ENCODE measurements at regions not wholly inside any gene's neighbourhood (a gene's known extent, or its start where the extent isn't known, plus 50 kb on each side); places are given as distances from the start of the nearest gene placed in this dataset.

GRCh38 chr14:53778263-53778662 lies 178.4 kb downstream of the BMP4 start:
- H3K36me3 ChIP-seq = no peaks in the 10 kb centered on the region
- no peaks in the 10 kb centered on the region for H3K9me3 ChIP-seq
- intact Hi-C loops (cut with DNase I) = no loop called here
- TF ChIP-seq, protein P1, sequence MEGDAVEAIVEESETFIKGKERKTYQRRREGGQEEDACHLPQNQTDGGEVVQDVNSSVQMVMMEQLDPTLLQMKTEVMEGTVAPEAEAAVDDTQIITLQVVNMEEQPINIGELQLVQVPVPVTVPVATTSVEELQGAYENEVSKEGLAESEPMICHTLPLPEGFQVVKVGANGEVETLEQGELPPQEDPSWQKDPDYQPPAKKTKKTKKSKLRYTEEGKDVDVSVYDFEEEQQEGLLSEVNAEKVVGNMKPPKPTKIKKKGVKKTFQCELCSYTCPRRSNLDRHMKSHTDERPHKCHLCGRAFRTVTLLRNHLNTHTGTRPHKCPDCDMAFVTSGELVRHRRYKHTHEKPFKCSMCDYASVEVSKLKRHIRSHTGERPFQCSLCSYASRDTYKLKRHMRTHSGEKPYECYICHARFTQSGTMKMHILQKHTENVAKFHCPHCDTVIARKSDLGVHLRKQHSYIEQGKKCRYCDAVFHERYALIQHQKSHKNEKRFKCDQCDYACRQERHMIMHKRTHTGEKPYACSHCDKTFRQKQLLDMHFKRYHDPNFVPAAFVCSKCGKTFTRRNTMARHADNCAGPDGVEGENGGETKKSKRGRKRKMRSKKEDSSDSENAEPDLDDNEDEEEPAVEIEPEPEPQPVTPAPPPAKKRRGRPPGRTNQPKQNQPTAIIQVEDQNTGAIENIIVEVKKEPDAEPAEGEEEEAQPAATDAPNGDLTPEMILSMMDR (IDR thresholded peaks at IDR 0.05) = no peak
- no peak overlapping the region for H3K27ac ChIP-seq
- DNase-seq (no peak), ATAC-seq (no peak)
- no peaks in the 10 kb centered on the region for H3K4me1 ChIP-seq
- H3K4me3 ChIP-seq = no peak overlapping the region
- H3K27me3 ChIP-seq = no peaks in the 10 kb centered on the region

GRCh38 chr14:53772936-53773335 lies 183.7 kb downstream of the BMP4 start:
- no peak for DNase-seq
- no peaks in the 10 kb centered on the region for H3K9me3 ChIP-seq
- no peaks in the 10 kb centered on the region for H3K27me3 ChIP-seq
- H3K4me1 ChIP-seq = no peaks in the 10 kb centered on the region
- intact Hi-C loops (cut with DNase I) = no loop called here
- no peak overlapping the region for H3K4me3 ChIP-seq
- no peaks in the 10 kb centered on the region for H3K36me3 ChIP-seq
- TF ChIP-seq, protein P1 (IDR thresholded peaks at IDR 0.05) = no peak
- H3K27ac ChIP-seq = no peak overlapping the region
- ATAC-seq = no peak

- Histone ChIP-seq H3K36me3 (no peaks in the 10 kb centered on the region), H3K4me3 (no peak overlapping the region), H3K27ac (no peak overlapping the region), H3K4me1 (no peaks in the 10 kb centered on the region), H3K27me3 (no peaks in the 10 kb centered on the region), H3K9me3 (no peaks in the 10 kb centered on the region)
- TF ChIP-seq, protein P1 (IDR thresholded peaks at IDR 0.05) = no peak
- ATAC-seq (no peak), DNase-seq (no peak)
- intact Hi-C loops (cut with DNase I) = no loop called here
These were observed 189.1 kb downstream of the BMP4 start for GRCh38 chr14:53767566-53767965.

- DNase-seq = no peak
- Histone ChIP-seq H3K4me1 (no peaks in the 10 kb centered on the region), H3K36me3 (no peaks in the 10 kb centered on the region), H3K27me3 (no peaks in the 10 kb centered on the region), H3K4me3 (no peak overlapping the region), H3K9me3 (peaks cover 0 to 10% of the 10 kb centered on the region in 2 donors), H3K27ac (no peak overlapping the region)
- intact Hi-C loops (cut with DNase I) = no loop called here
- TF ChIP-seq, protein P1 (IDR thresholded peaks at IDR 0.05) = no peak
- ATAC-seq = no peak
These were observed 190.0 kb downstream of the BMP4 start for GRCh38 chr14:53766601-53767000.

- Histone ChIP-seq H3K4me3 (no peak overlapping the region), H3K4me1 (no peaks in the 10 kb centered on the region), H3K36me3 (no peaks in the 10 kb centered on the region), H3K27me3 (no peaks in the 10 kb centered on the region), H3K9me3 (peaks cover 0 to 14% of the 10 kb centered on the region in 2 donors), H3K27ac (no peak overlapping the region)
- DNase-seq (no peak), ATAC-seq (no peak)
- intact Hi-C loops (cut with DNase I) = no loop called here
- TF ChIP-seq, protein P1 (IDR thresholded peaks at IDR 0.05) = no peak
These were observed 190.5 kb downstream of the BMP4 start for GRCh38 chr14:53766106-53766505.

All from left lung (tissue), 4 donors.